ENCODE measurements at regions not wholly inside any gene's neighbourhood (a gene's known extent, or its start where the extent isn't known, plus 50 kb on each side); places are given as distances from the start of the nearest gene placed in this dataset.

GRCh38 chr11:57054817-57055216 lies 66.1 kb downstream of the OR5AK2 start:
- in situ Hi-C loops (cut with MboI), result no loop called here
- FAIRE-seq, result no peak
- Histone ChIP-seq H3K9ac (ENCODE audit: insufficient read depth in 1 of 2, low read depth in 2 of 2, low read length in 2 of 2) (no peak overlapping the region), H3K9me3 (replicated peaks; ENCODE audit: control insufficient read depth, insufficient read depth, low read depth, low read length) (no peaks in the 10 kb centered on the region), H3K4me2 (ENCODE audit: insufficient read depth, low read length) (no peak overlapping the region), H3K9me1 (ENCODE audit: control insufficient read depth, insufficient read depth, low read length) (no peaks in the 10 kb centered on the region), H3K4me3 (no peak overlapping the region), H3K79me2 (ENCODE audit: control insufficient read depth, insufficient read depth, low read length) (no peaks in the 10 kb centered on the region), H3K27ac (ENCODE audit: extremely low read depth, low read depth, low read length) (no peak overlapping the region), H3K36me3 (ENCODE audit: control insufficient read depth, insufficient read depth, low read length) (no peaks in the 10 kb centered on the region), H2AFZ (ENCODE audit: low read depth, low read length) (no peak overlapping the region), H3K27me3 (ENCODE audit: control insufficient read depth in 2 of 2, insufficient read depth in 2 of 2, low read length in 2 of 2) (no peaks in the 10 kb centered on the region), H4K20me1 (replicated peaks; ENCODE audit: control insufficient read depth, insufficient read depth, low read length) (no peaks in the 10 kb centered on the region), H3K4me1 (replicated peaks in 1 of 2; ENCODE audit: control insufficient read depth in 2 of 2, insufficient read depth in 2 of 2, low read length in 2 of 2) (no peaks in the 10 kb centered on the region)
- TF ChIP-seq, protein P1, sequence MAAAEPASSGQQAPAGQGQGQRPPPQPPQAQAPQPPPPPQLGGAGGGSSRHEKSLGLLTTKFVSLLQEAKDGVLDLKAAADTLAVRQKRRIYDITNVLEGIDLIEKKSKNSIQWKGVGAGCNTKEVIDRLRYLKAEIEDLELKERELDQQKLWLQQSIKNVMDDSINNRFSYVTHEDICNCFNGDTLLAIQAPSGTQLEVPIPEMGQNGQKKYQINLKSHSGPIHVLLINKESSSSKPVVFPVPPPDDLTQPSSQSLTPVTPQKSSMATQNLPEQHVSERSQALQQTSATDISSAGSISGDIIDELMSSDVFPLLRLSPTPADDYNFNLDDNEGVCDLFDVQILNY (CRISPR knock-in tag; IDR thresholded peaks at IDR 0.05), result no peak
- TF ChIP-seq TGIF2 (CRISPR knock-in tag; IDR thresholded peaks at IDR 0.05) (no peak), ELF2 (CRISPR knock-in tag; IDR thresholded peaks at IDR 0.05) (no peak), CC2D1A (IDR thresholded peaks at IDR 0.05) (no peak), GMEB1 (CRISPR knock-in tag; IDR thresholded peaks at IDR 0.05) (no peak), CAMTA2 (CRISPR knock-in tag; conservative IDR thresholded peaks at IDR 0.05) (no peak), KAT2B (IDR thresholded peaks at IDR 0.05; ENCODE audit: low read depth, low read length) (no peak), ZNF23 (CRISPR knock-in tag; IDR thresholded peaks at IDR 0.05) (no peak), CHD1 (IDR thresholded peaks at IDR 0.05; ENCODE audit: low read length) (no peak), RCOR1 (IDR thresholded peaks at IDR 0.05; ENCODE audit: borderline replicate concordance in 1 of 2, low read depth in 2 of 2, low read length in 2 of 2) (no peak)
- TF ChIP-seq, protein P2, sequence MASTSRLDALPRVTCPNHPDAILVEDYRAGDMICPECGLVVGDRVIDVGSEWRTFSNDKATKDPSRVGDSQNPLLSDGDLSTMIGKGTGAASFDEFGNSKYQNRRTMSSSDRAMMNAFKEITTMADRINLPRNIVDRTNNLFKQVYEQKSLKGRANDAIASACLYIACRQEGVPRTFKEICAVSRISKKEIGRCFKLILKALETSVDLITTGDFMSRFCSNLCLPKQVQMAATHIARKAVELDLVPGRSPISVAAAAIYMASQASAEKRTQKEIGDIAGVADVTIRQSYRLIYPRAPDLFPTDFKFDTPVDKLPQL (IDR thresholded peaks at IDR 0.05; ENCODE audit: extremely low read depth, insufficient read length), result no peak
- no peak for ATAC-seq
- ChIA-PET POLR2A (no interaction called here), CTCF (ENCODE audit: low intra/inter-chr PET ratio) (no interaction called here)
- no peak for DNase-seq (ENCODE audit: extremely low read depth in 1 of 4, low spot score in 3 of 4)
- BruUV-seq (replicated peaks), result no TSS peak
- intact Hi-C loops (cut with micrococcal nuclease), result no loop called here
